ENCODE measurements at regions not wholly inside any gene's neighbourhood (a gene's known extent, or its start where the extent isn't known, plus 50 kb on each side); places are given as distances from the start of the nearest gene placed in this dataset.

DNA sequence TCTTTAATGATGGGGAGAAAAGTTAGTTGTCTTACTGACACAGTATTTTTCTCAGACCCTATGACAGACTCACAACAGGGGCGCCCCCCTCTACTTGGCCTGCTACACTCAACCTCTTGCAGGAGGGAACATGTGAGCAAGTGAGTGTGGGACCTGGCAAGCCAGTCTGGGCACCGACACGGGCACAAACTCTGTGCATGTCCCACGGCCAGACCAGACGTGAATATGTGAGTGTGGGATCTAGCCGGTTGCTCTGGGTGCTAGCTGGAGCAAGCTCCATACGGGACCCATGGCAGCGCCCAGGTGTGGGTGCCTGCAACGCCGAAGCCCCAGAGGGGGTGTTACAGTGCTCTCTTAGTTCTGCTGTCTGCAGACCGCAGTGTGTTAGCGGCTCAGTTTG is 1437.3 kb upstream of the MIR17HG start:
- Histone ChIP-seq H3K4me3 (ENCODE audit: low read length) (no peak overlapping the region), H3K36me3 (replicated peaks; ENCODE audit: low read depth, low read length) (no peaks in the 10 kb centered on the region), H4K20me1 (ENCODE audit: insufficient read depth, low read length) (no peaks in the 10 kb centered on the region), H3K27ac (ENCODE audit: low read length) (no peak overlapping the region), H3K27me3 (ENCODE audit: low read depth, low read length) (no peaks in the 10 kb centered on the region), H3K79me2 (ENCODE audit: low read length) (no peaks in the 10 kb centered on the region), H3K4me1 (ENCODE audit: low read length) (no peaks in the 10 kb centered on the region), H3K4me2 (ENCODE audit: low read length) (no peak overlapping the region), H3K9ac (ENCODE audit: low read length) (no peak overlapping the region), H3K9me3 (ENCODE audit: insufficient read depth, low read length) (no peaks in the 10 kb centered on the region), H2AFZ (ENCODE audit: low read depth, low read length) (no peak overlapping the region)
- TF ChIP-seq EZH2phosphoT487 (IDR thresholded peaks at IDR 0.05; ENCODE audit: low read depth): no peak
- no peak for TF ChIP-seq CTCF (IDR thresholded peaks at IDR 0.05; ENCODE audit: low read depth, low read length)

- Histone ChIP-seq H2AFZ (ENCODE audit: low read depth, low read length) (no peak overlapping the region), H3K9me3 (ENCODE audit: insufficient read depth, low read length) (no peaks in the 10 kb centered on the region), H3K4me2 (ENCODE audit: low read length) (no peak overlapping the region), H3K4me1 (ENCODE audit: low read length) (peaks cover 7% of the 10 kb centered on the region), H4K20me1 (ENCODE audit: insufficient read depth, low read length) (no peaks in the 10 kb centered on the region), H3K27ac (ENCODE audit: low read length) (no peak overlapping the region), H3K4me3 (ENCODE audit: low read length) (no peak overlapping the region), H3K79me2 (ENCODE audit: low read length) (no peaks in the 10 kb centered on the region), H3K36me3 (replicated peaks; ENCODE audit: low read depth, low read length) (no peaks in the 10 kb centered on the region), H3K9ac (ENCODE audit: low read length) (no peak overlapping the region), H3K27me3 (ENCODE audit: low read depth, low read length) (no peaks in the 10 kb centered on the region)
- no peak for TF ChIP-seq EZH2phosphoT487 (IDR thresholded peaks at IDR 0.05; ENCODE audit: low read depth)
- no peak for TF ChIP-seq CTCF (IDR thresholded peaks at IDR 0.05; ENCODE audit: low read depth, low read length)
Measured at GRCh38 chr13:89916551-89916950, 1430.9 kb upstream of the MIR17HG start.

DNA sequence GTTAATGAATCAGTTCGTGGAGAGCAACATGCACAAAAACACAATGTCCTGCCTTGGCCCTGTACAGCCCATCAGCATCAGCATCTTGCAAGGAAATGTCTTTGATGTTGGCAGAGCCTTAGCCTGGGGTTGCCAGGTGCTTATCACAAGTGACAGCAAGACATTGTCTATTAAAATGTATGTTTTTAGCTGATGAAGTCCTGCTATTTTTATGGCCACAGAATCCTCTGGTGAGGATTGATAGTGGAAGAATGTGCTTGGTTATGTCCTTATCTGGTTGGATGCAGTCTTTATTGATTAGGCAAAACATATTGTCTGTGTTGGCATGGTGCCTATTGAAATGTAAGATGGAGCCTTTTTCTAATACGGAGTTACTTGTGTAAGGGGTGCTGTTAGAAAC is 1427.0 kb upstream of the MIR17HG start:
- H3K4me2 ChIP-seq (ENCODE audit: low read length): no peak overlapping the region
- no peak overlapping the region for H3K27ac ChIP-seq (ENCODE audit: low read length)
- no peak overlapping the region for H3K4me3 ChIP-seq (ENCODE audit: low read length)
- no peak for TF ChIP-seq CTCF (IDR thresholded peaks at IDR 0.05; ENCODE audit: low read depth, low read length)
- no peak for TF ChIP-seq EZH2phosphoT487 (IDR thresholded peaks at IDR 0.05; ENCODE audit: low read depth)
- H3K36me3 ChIP-seq (replicated peaks; ENCODE audit: low read depth, low read length): no peaks in the 10 kb centered on the region
- no peaks in the 10 kb centered on the region for H3K9me3 ChIP-seq (ENCODE audit: insufficient read depth, low read length)
- H3K27me3 ChIP-seq (ENCODE audit: low read depth, low read length): no peaks in the 10 kb centered on the region
- peaks cover 7% of the 10 kb centered on the region for H3K4me1 ChIP-seq (ENCODE audit: low read length)
- no peaks in the 10 kb centered on the region for H4K20me1 ChIP-seq (ENCODE audit: insufficient read depth, low read length)
- no peaks in the 10 kb centered on the region for H3K79me2 ChIP-seq (ENCODE audit: low read length)
- no peak overlapping the region for H2AFZ ChIP-seq (ENCODE audit: low read depth, low read length)
- H3K9ac ChIP-seq (ENCODE audit: low read length): no peak overlapping the region

- peaks cover 7% of the 10 kb centered on the region for H3K4me1 ChIP-seq (ENCODE audit: low read length)
- H4K20me1 ChIP-seq (ENCODE audit: insufficient read depth, low read length): no peaks in the 10 kb centered on the region
- no peaks in the 10 kb centered on the region for H3K9me3 ChIP-seq (ENCODE audit: insufficient read depth, low read length)
- no peak overlapping the region for H3K4me3 ChIP-seq (ENCODE audit: low read length)
- no peak overlapping the region for H3K9ac ChIP-seq (ENCODE audit: low read length)
- H3K36me3 ChIP-seq (replicated peaks; ENCODE audit: low read depth, low read length): no peaks in the 10 kb centered on the region
- H3K4me2 ChIP-seq (ENCODE audit: low read length): no peak overlapping the region
- H3K27me3 ChIP-seq (ENCODE audit: low read depth, low read length): no peaks in the 10 kb centered on the region
- no peak overlapping the region for H2AFZ ChIP-seq (ENCODE audit: low read depth, low read length)
- H3K27ac ChIP-seq (ENCODE audit: low read length): no peak overlapping the region
- no peak for TF ChIP-seq EZH2phosphoT487 (IDR thresholded peaks at IDR 0.05; ENCODE audit: low read depth)
- TF ChIP-seq CTCF (IDR thresholded peaks at IDR 0.05; ENCODE audit: low read depth, low read length): no peak
- no peaks in the 10 kb centered on the region for H3K79me2 ChIP-seq (ENCODE audit: low read length)
Measured at GRCh38 chr13:89923052-89923451, 1424.4 kb upstream of the MIR17HG start.

All from OCI-LY3 (cell line).